ENCODE measurements at regions not wholly inside any gene's neighbourhood (a gene's known extent, or its start where the extent isn't known, plus 50 kb on each side); places are given as distances from the start of the nearest gene placed in this dataset.

- TF ChIP-seq CTCF (IDR thresholded peaks at IDR 0.05; ENCODE audit: borderline replicate concordance, extremely low read depth, low read length, poor library complexity, severe bottlenecking) (no peak), EZH2 (IDR thresholded peaks at IDR 0.05; ENCODE audit: borderline replicate concordance, low read depth, low read length, severe bottlenecking) (no peak)
Observed at GRCh38 chr10:4354382-4354812, 471.6 kb upstream of the AKR1E2 start.

Measured in DND-41 (cell line).